ENCODE measurements at regions not wholly inside any gene's neighbourhood (a gene's known extent, or its start where the extent isn't known, plus 50 kb on each side); places are given as distances from the start of the nearest gene placed in this dataset.

GRCh38 chr5:124074500-124074899 lies 562.5 kb downstream of the CSNK1G3 start:
- H3K36me3 ChIP-seq (ENCODE audit: control insufficient read depth, insufficient read depth, low read length): no peaks in the 10 kb centered on the region
- no peaks in the 10 kb centered on the region for H3K27me3 ChIP-seq (ENCODE audit: control insufficient read depth, insufficient read depth, low read length)
- no peak overlapping the region for H3K27ac Mint-ChIP-seq

GRCh38 chr5:124072570-124072969 lies 560.6 kb downstream of the CSNK1G3 start:
- Mint-ChIP-seq H3K4me1 (no peaks in the 10 kb centered on the region), H3K36me3 (no peaks in the 10 kb centered on the region)
- ATAC-seq (ENCODE audit: low read depth in 2 of 2): no peak

More at GRCh38 chr5:124074500-124074899, 562.5 kb downstream of the CSNK1G3 start:
- Mint-ChIP-seq H3K9me3 (peaks cover 4 to 21% (median 6%) of the 10 kb centered on the region in 7 donors), H3K27me3 (no peaks in the 10 kb centered on the region), H3K4me3 (peak overlapping the region in 1 of 4 donors; percentile 62), H3K4me1 (no peaks in the 10 kb centered on the region), H3K36me3 (no peaks in the 10 kb centered on the region)
- H3K27ac ChIP-seq (ENCODE audit: insufficient read depth, low read length, poor library complexity, severe bottlenecking): no peak overlapping the region
- H3K4me3 ChIP-seq (ENCODE audit: low read depth, low read length): no peak overlapping the region
- H3K9me3 ChIP-seq (ENCODE audit: control insufficient read depth in 2 of 2, low read length in 2 of 2): peaks cover 0 to 4% of the 10 kb centered on the region in 2 experiments
- DNase-seq (no peak), ATAC-seq (ENCODE audit: low read depth in 2 of 2) (no peak)
- no peaks in the 10 kb centered on the region for H3K4me1 ChIP-seq (ENCODE audit: control insufficient read depth, insufficient read depth, low read length, poor library complexity, severe bottlenecking)

GRCh38 chr5:124071039-124071438 lies 559.1 kb downstream of the CSNK1G3 start:
- H3K4me1 ChIP-seq (ENCODE audit: control insufficient read depth, insufficient read depth, low read length, poor library complexity, severe bottlenecking): no peaks in the 10 kb centered on the region
- no peaks in the 10 kb centered on the region for H3K4me1 Mint-ChIP-seq
- H3K4me3 Mint-ChIP-seq: no peak overlapping the region
- H3K27me3 Mint-ChIP-seq: no peaks in the 10 kb centered on the region
- H3K27ac Mint-ChIP-seq: peak overlapping the region in 1 of 3 donors; percentile 50
- no peak overlapping the region for H3K27ac ChIP-seq (ENCODE audit: insufficient read depth, low read length, poor library complexity, severe bottlenecking)
- H3K4me3 ChIP-seq (ENCODE audit: low read depth, low read length): no peak overlapping the region
- H3K36me3 Mint-ChIP-seq: no peaks in the 10 kb centered on the region
- H3K36me3 ChIP-seq (ENCODE audit: control insufficient read depth, insufficient read depth, low read length): no peaks in the 10 kb centered on the region
- DNase-seq (no peak), ATAC-seq (ENCODE audit: low read depth in 2 of 2) (no peak)
- peaks cover 0 to 3% of the 10 kb centered on the region in 2 experiments for H3K9me3 ChIP-seq (ENCODE audit: control insufficient read depth in 2 of 2, low read length in 2 of 2)
- peaks cover 2 to 21% (median 4%) of the 10 kb centered on the region in 7 donors for H3K9me3 Mint-ChIP-seq
- H3K27me3 ChIP-seq (ENCODE audit: control insufficient read depth, insufficient read depth, low read length): no peaks in the 10 kb centered on the region

More at GRCh38 chr5:124072570-124072969, 560.6 kb downstream of the CSNK1G3 start:
- no peak for DNase-seq
- no peaks in the 10 kb centered on the region for H3K36me3 ChIP-seq (ENCODE audit: control insufficient read depth, insufficient read depth, low read length)
- Mint-ChIP-seq H3K4me3 (no peak overlapping the region), H3K27me3 (no peaks in the 10 kb centered on the region), H3K27ac (no peak overlapping the region), H3K9me3 (peaks cover 4 to 26% (median 4%) of the 10 kb centered on the region in 7 donors)
- no peaks in the 10 kb centered on the region for H3K4me1 ChIP-seq (ENCODE audit: control insufficient read depth, insufficient read depth, low read length, poor library complexity, severe bottlenecking)
- peaks cover 0 to under 1% of the 10 kb centered on the region in 2 experiments for H3K9me3 ChIP-seq (ENCODE audit: control insufficient read depth in 2 of 2, low read length in 2 of 2)
- no peaks in the 10 kb centered on the region for H3K27me3 ChIP-seq (ENCODE audit: control insufficient read depth, insufficient read depth, low read length)
- no peak overlapping the region for H3K4me3 ChIP-seq (ENCODE audit: low read depth, low read length)
- no peak overlapping the region for H3K27ac ChIP-seq (ENCODE audit: insufficient read depth, low read length, poor library complexity, severe bottlenecking)

- Histone ChIP-seq H3K27me3 (ENCODE audit: control insufficient read depth, insufficient read depth, low read length) (no peaks in the 10 kb centered on the region), H3K4me3 (ENCODE audit: low read depth, low read length) (no peak overlapping the region), H3K36me3 (ENCODE audit: control insufficient read depth, insufficient read depth, low read length) (no peaks in the 10 kb centered on the region), H3K27ac (ENCODE audit: insufficient read depth, low read length, poor library complexity, severe bottlenecking) (no peak overlapping the region), H3K4me1 (ENCODE audit: control insufficient read depth, insufficient read depth, low read length, poor library complexity, severe bottlenecking) (no peaks in the 10 kb centered on the region), H3K9me3 (ENCODE audit: control insufficient read depth in 2 of 2, low read length in 2 of 2) (peaks cover 0 to 3% of the 10 kb centered on the region in 2 experiments)
- DNase-seq (no peak), ATAC-seq (ENCODE audit: low read depth in 2 of 2) (no peak)
- peaks cover 0 to 5% (median 3%) of the 10 kb centered on the region in 7 donors for H3K9me3 Mint-ChIP-seq
- no peaks in the 10 kb centered on the region for H3K4me1 Mint-ChIP-seq
- no peaks in the 10 kb centered on the region for H3K27me3 Mint-ChIP-seq
- H3K27ac Mint-ChIP-seq: no peak overlapping the region
- no peak overlapping the region for H3K4me3 Mint-ChIP-seq
- H3K36me3 Mint-ChIP-seq: no peaks in the 10 kb centered on the region
Observed at GRCh38 chr5:124065508-124065907, 553.5 kb downstream of the CSNK1G3 start.

- peaks cover 0 to 3% of the 10 kb centered on the region in 2 experiments for H3K9me3 ChIP-seq (ENCODE audit: control insufficient read depth in 2 of 2, low read length in 2 of 2)
- no peaks in the 10 kb centered on the region for H3K27me3 ChIP-seq (ENCODE audit: control insufficient read depth, insufficient read depth, low read length)
- H3K4me1 ChIP-seq (ENCODE audit: control insufficient read depth, insufficient read depth, low read length, poor library complexity, severe bottlenecking): no peaks in the 10 kb centered on the region
- H3K4me3 ChIP-seq (ENCODE audit: low read depth, low read length): no peak overlapping the region
- no peaks in the 10 kb centered on the region for H3K36me3 Mint-ChIP-seq
- H3K27ac ChIP-seq (ENCODE audit: insufficient read depth, low read length, poor library complexity, severe bottlenecking): no peak overlapping the region
- H3K36me3 ChIP-seq (ENCODE audit: control insufficient read depth, insufficient read depth, low read length): no peaks in the 10 kb centered on the region
- H3K27ac Mint-ChIP-seq: no peak overlapping the region
- DNase-seq (no peak), ATAC-seq (ENCODE audit: low read depth in 2 of 2) (no peak)
- H3K9me3 Mint-ChIP-seq: peaks cover 0 to 5% (median 3%) of the 10 kb centered on the region in 7 donors
- H3K27me3 Mint-ChIP-seq: no peaks in the 10 kb centered on the region
- H3K4me3 Mint-ChIP-seq: no peak overlapping the region
- H3K4me1 Mint-ChIP-seq: no peaks in the 10 kb centered on the region
Observed at GRCh38 chr5:124064956-124065355, 553.0 kb downstream of the CSNK1G3 start.

- H3K27me3 Mint-ChIP-seq: no peaks in the 10 kb centered on the region
- H3K27ac Mint-ChIP-seq: no peak overlapping the region
- Histone ChIP-seq H3K36me3 (ENCODE audit: control insufficient read depth, insufficient read depth, low read length) (no peaks in the 10 kb centered on the region), H3K4me3 (ENCODE audit: low read depth, low read length) (no peak overlapping the region), H3K27me3 (ENCODE audit: control insufficient read depth, insufficient read depth, low read length) (no peaks in the 10 kb centered on the region), H3K4me1 (ENCODE audit: control insufficient read depth, insufficient read depth, low read length, poor library complexity, severe bottlenecking) (no peaks in the 10 kb centered on the region), H3K27ac (ENCODE audit: insufficient read depth, low read length, poor library complexity, severe bottlenecking) (no peak overlapping the region), H3K9me3 (ENCODE audit: control insufficient read depth in 2 of 2, low read length in 2 of 2) (no peaks in the 10 kb centered on the region)
- DNase-seq (no peak), ATAC-seq (ENCODE audit: low read depth in 2 of 2) (no peak)
- H3K4me1 Mint-ChIP-seq: no peaks in the 10 kb centered on the region
- no peak overlapping the region for H3K4me3 Mint-ChIP-seq
- H3K9me3 Mint-ChIP-seq: peaks cover 0 to 3% (median 3%) of the 10 kb centered on the region in 7 donors
- H3K36me3 Mint-ChIP-seq: no peaks in the 10 kb centered on the region
Observed at GRCh38 chr5:124061663-124062062, 549.7 kb downstream of the CSNK1G3 start.

GRCh38 chr5:124061068-124061430 lies 549.1 kb downstream of the CSNK1G3 start:
- no peak for DNase-seq
- Mint-ChIP-seq H3K27ac (no peak overlapping the region), H3K9me3 (peaks cover 0 to 4% (median 3%) of the 10 kb centered on the region in 7 donors), H3K27me3 (no peaks in the 10 kb centered on the region), H3K4me3 (no peak overlapping the region), H3K36me3 (no peaks in the 10 kb centered on the region), H3K4me1 (no peaks in the 10 kb centered on the region)
- no peaks in the 10 kb centered on the region for H3K4me1 ChIP-seq (ENCODE audit: control insufficient read depth, insufficient read depth, low read length, poor library complexity, severe bottlenecking)
- no peak overlapping the region for H3K27ac ChIP-seq (ENCODE audit: insufficient read depth, low read length, poor library complexity, severe bottlenecking)
- no peak overlapping the region for H3K4me3 ChIP-seq (ENCODE audit: low read depth, low read length)
- no peaks in the 10 kb centered on the region for H3K27me3 ChIP-seq (ENCODE audit: control insufficient read depth, insufficient read depth, low read length)
- no peaks in the 10 kb centered on the region for H3K9me3 ChIP-seq (ENCODE audit: control insufficient read depth in 2 of 2, low read length in 2 of 2)
- H3K36me3 ChIP-seq (ENCODE audit: control insufficient read depth, insufficient read depth, low read length): no peaks in the 10 kb centered on the region
- no peak for ATAC-seq (ENCODE audit: low read depth in 2 of 2)

GRCh38 chr5:124060413-124061067 lies 548.6 kb downstream of the CSNK1G3 start:
- Histone ChIP-seq H3K9me3 (ENCODE audit: control insufficient read depth in 2 of 2, low read length in 2 of 2) (no peaks in the 10 kb centered on the region), H3K27ac (ENCODE audit: insufficient read depth, low read length, poor library complexity, severe bottlenecking) (no peak overlapping the region), H3K36me3 (ENCODE audit: control insufficient read depth, insufficient read depth, low read length) (no peaks in the 10 kb centered on the region), H3K4me1 (ENCODE audit: control insufficient read depth, insufficient read depth, low read length, poor library complexity, severe bottlenecking) (no peaks in the 10 kb centered on the region), H3K4me3 (ENCODE audit: low read depth, low read length) (no peak overlapping the region), H3K27me3 (ENCODE audit: control insufficient read depth, insufficient read depth, low read length) (no peaks in the 10 kb centered on the region)
- H3K4me1 Mint-ChIP-seq: no peaks in the 10 kb centered on the region
- DNase-seq: no peak
- H3K27me3 Mint-ChIP-seq: no peaks in the 10 kb centered on the region
- no peaks in the 10 kb centered on the region for H3K36me3 Mint-ChIP-seq
- no peak overlapping the region for H3K4me3 Mint-ChIP-seq
- no peak overlapping the region for H3K27ac Mint-ChIP-seq
- no peak for ATAC-seq (ENCODE audit: low read depth in 2 of 2)
- H3K9me3 Mint-ChIP-seq: peaks cover 0 to 5% (median 3%) of the 10 kb centered on the region in 7 donors
